Astrocyte (in vitro differentiated cells and primary cell): ENCODE measurements at regions not wholly inside any gene's neighbourhood (a gene's known extent, or its start where the extent isn't known, plus 50 kb on each side); places are given as distances from the start of the nearest gene placed in this dataset.

Experiments used
- DNase-seq: peaks from one replicate; pipeline ENCODE4 v3.0.0-alpha.2; 2010; ENCODE audit warnings: low read depth
- FAIRE-seq: peaks from 2 replicates; lab custom pipeline; 2011; peaks lifted over from hg19 to GRCh38; lab: Jason Lieb, UNC
- H2AFZ ChIP-seq: 2 replicates; pipeline ENCODE4 v1.6.0; 2012; ENCODE audit warnings: low read depth, low read length, inconsistent platforms
- H3K27ac ChIP-seq: 2 replicates; pipeline ENCODE4 v1.5.1; 2011; ENCODE audit warnings: low read depth, low read length, inconsistent platforms
- H3K27me3 ChIP-seq: 2 replicates; pipeline ENCODE4 v1.6.0; 2011; ENCODE audit warnings: low read length, inconsistent platforms; ENCODE audit not compliant: insufficient read depth
- H3K36me3 ChIP-seq: 2 replicates; pipeline ENCODE4 v1.5.1; 2011; ENCODE audit warnings: low read length, inconsistent platforms; ENCODE audit not compliant: insufficient read depth
- H3K4me1 ChIP-seq: 2 replicates; pipeline ENCODE4 v1.5.1; 2011; ENCODE audit warnings: low read length, inconsistent platforms; ENCODE audit not compliant: insufficient read depth
- H3K4me2 ChIP-seq: 2 replicates; pipeline ENCODE4 v1.6.0; 2012; ENCODE audit warnings: low read length, inconsistent platforms
- H3K4me3 ChIP-seq: 2 replicates; pipeline ENCODE4 v1.5.1; 2011; ENCODE audit warnings: low read depth, mild to moderate bottlenecking, low read length, inconsistent platforms; ENCODE audit not compliant: insufficient read depth
- H3K79me2 ChIP-seq: 2 replicates; pipeline ENCODE4 v1.6.0; 2012; ENCODE audit warnings: mild to moderate bottlenecking, low read length, inconsistent platforms; ENCODE audit not compliant: insufficient read depth
- H3K9ac ChIP-seq: 2 replicates; pipeline ENCODE4 v1.6.0; 2012; ENCODE audit warnings: mild to moderate bottlenecking, low read length, inconsistent platforms
- H3K9me3 ChIP-seq: 2 replicates; pipeline ENCODE4 v1.5.1; 2012; ENCODE audit warnings: low read depth, mild to moderate bottlenecking, low read length, inconsistent platforms; ENCODE audit not compliant: insufficient read depth
- H4K20me1 ChIP-seq: 2 replicates; pipeline ENCODE4 v1.6.0; 2012; ENCODE audit warnings: low read length, inconsistent platforms; ENCODE audit not compliant: insufficient read depth
- H3K27ac Mint-ChIP-seq: one replicate; pipeline ENCODE4 v1.8.0; 2021; ENCODE audit warnings: mild to moderate bottlenecking, mixed read lengths; ENCODE audit not compliant: unreplicated experiment
- H3K27me3 Mint-ChIP-seq: one replicate; pipeline ENCODE4 v1.8.0; 2021; ENCODE audit warnings: low read depth, mixed read lengths; ENCODE audit not compliant: unreplicated experiment
- H3K36me3 Mint-ChIP-seq: one replicate; pipeline ENCODE4 v1.8.0; 2021; ENCODE audit warnings: low read depth, mixed read lengths; ENCODE audit not compliant: unreplicated experiment
- H3K4me1 Mint-ChIP-seq: one replicate; pipeline ENCODE4 v1.8.0; 2021; ENCODE audit warnings: low read depth, mixed read lengths; ENCODE audit not compliant: unreplicated experiment
- H3K4me3 Mint-ChIP-seq: one replicate; pipeline ENCODE4 v1.8.0; 2021; ENCODE audit warnings: mild to moderate bottlenecking, moderate library complexity, mixed read lengths; ENCODE audit not compliant: unreplicated experiment
- H3K9me3 Mint-ChIP-seq: one replicate; pipeline ENCODE4 v1.8.0; 2021; ENCODE audit warnings: mild to moderate bottlenecking, mixed read lengths; ENCODE audit not compliant: unreplicated experiment
- CTCF ChIP-seq: IDR thresholded peaks from 2 replicates; pipeline ENCODE4 v1.5.1; 2011; ENCODE audit warnings: low read depth, mild to moderate bottlenecking, inconsistent platforms, low read length, moderate library complexity; ENCODE audit not compliant: insufficient read depth
- EZH2 ChIP-seq: IDR thresholded peaks from 2 replicates; pipeline ENCODE4 v1.6.1; 2012; ENCODE audit warnings: mild to moderate bottlenecking, low read length, inconsistent platforms; ENCODE audit not compliant: insufficient read depth

DNA sequence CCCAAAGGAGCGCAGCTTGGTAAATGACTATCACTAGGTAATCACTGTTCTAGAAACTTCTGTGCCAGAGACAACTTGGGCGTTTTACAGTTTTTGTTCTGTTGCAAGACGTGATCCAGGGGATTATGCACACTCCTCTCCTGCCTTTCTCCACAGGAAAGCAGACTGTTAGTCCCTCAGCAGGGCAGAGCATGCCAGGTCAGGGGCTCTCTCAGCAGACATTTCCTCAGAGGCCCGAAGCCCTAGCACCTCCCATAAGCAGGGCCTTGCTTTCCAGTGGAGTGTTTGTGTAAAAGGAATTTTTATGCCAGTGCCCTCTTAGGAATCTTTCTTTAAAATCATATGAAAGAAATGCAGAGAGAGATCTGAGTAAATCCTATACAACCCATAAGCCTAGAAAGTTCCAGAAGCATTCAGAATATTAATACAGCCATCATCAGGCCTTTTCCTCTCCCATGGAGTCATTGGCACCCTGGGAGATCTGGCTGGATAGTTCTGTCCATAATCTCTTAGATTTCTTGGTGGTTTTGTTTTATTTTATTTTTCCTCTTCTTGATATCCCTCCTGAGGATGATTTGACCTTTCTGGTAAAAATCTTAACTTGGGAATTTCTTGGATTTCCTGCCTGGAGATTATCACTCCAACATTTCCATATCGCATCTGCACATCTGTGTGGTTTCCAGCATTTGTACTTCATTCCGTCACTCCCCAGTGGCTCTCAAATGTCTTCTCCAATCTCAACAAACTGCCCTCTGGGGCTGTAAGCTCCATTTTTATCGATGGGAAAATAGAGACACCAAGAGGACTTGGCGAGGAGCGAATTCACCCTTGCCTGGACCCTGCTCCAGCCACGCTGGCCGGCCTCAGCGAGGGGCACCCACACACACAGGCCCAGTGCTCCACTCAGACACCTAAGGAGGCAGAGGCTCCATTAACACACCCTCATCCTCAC, 116.1 kb downstream of the PSMG1 start:
- Mint-ChIP-seq H3K36me3 (no peaks in the 10 kb centered on the region), H3K4me1 (no peaks in the 10 kb centered on the region), H3K9me3 (peaks cover 6% of the 10 kb centered on the region), H3K27ac (no peak overlapping the region), H3K4me3 (no peak overlapping the region), H3K27me3 (no peaks in the 10 kb centered on the region)
- no peaks in the 10 kb centered on the region for H3K27me3 ChIP-seq
- no peaks in the 10 kb centered on the region for H4K20me1 ChIP-seq
- peaks cover 13% of the 10 kb centered on the region for H3K9me3 ChIP-seq
- no peak overlapping the region for H3K4me2 ChIP-seq
- H3K36me3 ChIP-seq, result no peaks in the 10 kb centered on the region
- no peak overlapping the region for H3K4me3 ChIP-seq
- H3K4me1 ChIP-seq, result peaks cover 9% of the 10 kb centered on the region
- TF ChIP-seq CTCF (no peak), EZH2 (no peak)
- no peak for FAIRE-seq
- no peak overlapping the region for H3K9ac ChIP-seq
- H2AFZ ChIP-seq, result no peak overlapping the region
- DNase-seq, result no peak
- no peaks in the 10 kb centered on the region for H3K79me2 ChIP-seq
- no peak overlapping the region for H3K27ac ChIP-seq

- no peaks in the 10 kb centered on the region for H3K36me3 ChIP-seq
- H2AFZ ChIP-seq, result no peak overlapping the region
- no peaks in the 10 kb centered on the region for H3K27me3 ChIP-seq
- H3K79me2 ChIP-seq, result no peaks in the 10 kb centered on the region
- no peak overlapping the region for H3K9ac ChIP-seq
- no peaks in the 10 kb centered on the region for H3K4me1 ChIP-seq
- DNase-seq, result no peak
- peaks cover 13% of the 10 kb centered on the region for H3K9me3 ChIP-seq
- H4K20me1 ChIP-seq, result no peaks in the 10 kb centered on the region
- H3K9me3 Mint-ChIP-seq, result peaks cover 12% of the 10 kb centered on the region
- H3K27ac Mint-ChIP-seq, result no peak overlapping the region
- H3K27ac ChIP-seq, result no peak overlapping the region
- H3K27me3 Mint-ChIP-seq, result no peaks in the 10 kb centered on the region
- FAIRE-seq, result no peak
- H3K4me1 Mint-ChIP-seq, result no peaks in the 10 kb centered on the region
- no peak overlapping the region for H3K4me2 ChIP-seq
- H3K4me3 ChIP-seq, result no peak overlapping the region
- no peak overlapping the region for H3K4me3 Mint-ChIP-seq
- H3K36me3 Mint-ChIP-seq, result no peaks in the 10 kb centered on the region
- TF ChIP-seq CTCF, result no peak
- no peak for TF ChIP-seq EZH2
Measured at GRCh38 chr21:39065917-39066316, 117.3 kb downstream of the PSMG1 start.
